IMR-90 (cell line): ENCODE measurements at regions not wholly inside any gene's neighbourhood (a gene's known extent, or its start where the extent isn't known, plus 50 kb on each side); places are given as distances from the start of the nearest gene placed in this dataset.

ENCODE experiments used
- ATAC-seq: fragments of 200-7000 bp; cut with Tn5 transposase; 2 replicates; pipeline ENCODE4 v1.9.1; 2020; ENCODE audit warnings: low read depth, mild to moderate bottlenecking, moderate library complexity
- BruUV-seq: library from RNA; stranded (reverse); fragments of 400-500 nt; replicated peaks from 2 replicates; lab custom pipeline; 2021; lab: Mats Ljungman, UMichigan
- CTCF ChIA-PET: fragments of 300-600 bp; formaldehyde crosslinking; extraction: SDS; loops from one replicate; lab custom pipeline; 2021; ENCODE audit warnings: antibody characterized with exemption; lab: Yijun Ruan, JAX
- POLR2A ChIA-PET: fragments of 300-600 bp; sonication (Branson Sonifier 250); formaldehyde crosslinking; loops from one replicate; lab custom pipeline; 2022; ENCODE audit warnings: antibody characterized with exemption; ENCODE audit not compliant: unreplicated experiment; lab: Charles Lee
- DNase-seq: peaks from one replicate; pipeline ENCODE4 v3.0.0; 2013
- H2AFZ ChIP-seq: replicated peaks from 2 replicates; pipeline ENCODE3; 2013; ENCODE audit warnings: low read length, mild to moderate bottlenecking; ENCODE audit not compliant: poor library complexity
- H2AK5ac ChIP-seq: 2 replicates; pipeline ENCODE4 v1.6.1; 2013; ENCODE audit warnings: low read depth, low read length, inconsistent platforms
- H2AK9ac ChIP-seq: replicated peaks from 2 replicates; pipeline ENCODE3; 2013; ENCODE audit warnings: mild to moderate bottlenecking, low read depth, low read length, moderate library complexity; ENCODE audit not compliant: poor library complexity
- H2BK120ac ChIP-seq: 2 replicates; pipeline ENCODE4 v1.6.1; 2013; ENCODE audit warnings: low read depth, low read length, inconsistent platforms
- H2BK15ac ChIP-seq: 3 replicates; pipeline ENCODE4 v1.6.1; 2013; ENCODE audit warnings: low read depth, low read length, inconsistent platforms
- H2BK20ac ChIP-seq: 2 replicates; pipeline ENCODE4 v1.6.1; 2013; ENCODE audit warnings: low read depth, mild to moderate bottlenecking, inconsistent platforms, low read length, moderate library complexity
- H2BK5ac ChIP-seq: 2 replicates; pipeline ENCODE4 v1.6.1; 2013; ENCODE audit warnings: mild to moderate bottlenecking, low read depth, low read length, inconsistent platforms; ENCODE audit not compliant: poor library complexity, severe bottlenecking
- H3K14ac ChIP-seq: replicated peaks from 2 replicates; pipeline ENCODE4 v1.6.1; 2013; ENCODE audit warnings: low read depth, low read length, inconsistent platforms
- H3K18ac ChIP-seq: 2 replicates; pipeline ENCODE4 v1.6.1; 2013; ENCODE audit warnings: low read depth, low read length, control low read depth
- H3K23ac ChIP-seq: 2 replicates; pipeline ENCODE4 v1.6.1; 2013; ENCODE audit warnings: low read depth, low read length, inconsistent platforms
- H3K27ac ChIP-seq: 2 replicates; pipeline ENCODE4 v1.5.1; 2013; ENCODE audit warnings: mild to moderate bottlenecking, control low read depth, low read length; ENCODE audit not compliant: insufficient read depth
- H3K27me3 ChIP-seq: 2 replicates; pipeline ENCODE4 v1.6.1; 2013; ENCODE audit warnings: low read length; ENCODE audit not compliant: control insufficient read depth, insufficient read depth
- H3K36me3 ChIP-seq: 2 replicates; pipeline ENCODE4 v1.6.1; 2013; ENCODE audit warnings: low read length, mixed read lengths; ENCODE audit not compliant: control insufficient read depth, insufficient read depth
- H3K4ac ChIP-seq: 2 replicates; pipeline ENCODE4 v1.6.1; 2013; ENCODE audit warnings: low read depth, low read length, inconsistent platforms
- H3K4me1 ChIP-seq: 2 replicates; pipeline ENCODE4 v1.6.1; 2013; ENCODE audit warnings: low read length, mixed read lengths; ENCODE audit not compliant: control insufficient read depth, insufficient read depth
- H3K4me2 ChIP-seq: 2 replicates; pipeline ENCODE4 v1.6.1; 2013; ENCODE audit warnings: low read depth, mild to moderate bottlenecking, control low read depth, low read length, moderate library complexity
- H3K4me3 ChIP-seq: 2 replicates; pipeline ENCODE4 v1.5.1; 2013; ENCODE audit warnings: low read depth, mild to moderate bottlenecking, control low read depth, low read length, moderate library complexity; ENCODE audit not compliant: insufficient read depth
- H3K56ac ChIP-seq: 2 replicates; pipeline ENCODE4 v1.6.1; 2013; ENCODE audit warnings: low read length, inconsistent platforms; ENCODE audit not compliant: insufficient read depth; ENCODE audit errors: extremely low read depth
- H3K79me1 ChIP-seq, 2 experiments: 2 replicates each; pipeline ENCODE4 v1.6.1; 2013; ENCODE audit warnings: low read length in 2 of 2, inconsistent platforms in 1 of 2, low read depth in 1 of 2
- H3K9ac ChIP-seq: 2 replicates; pipeline ENCODE4 v1.6.1; 2013; ENCODE audit warnings: low read depth, low read length, control low read depth
- H3K9me1 ChIP-seq: 2 replicates; pipeline ENCODE4 v1.6.1; 2013; ENCODE audit warnings: low read length, inconsistent platforms; ENCODE audit not compliant: insufficient read depth
- H3K9me3 ChIP-seq: 2 replicates; pipeline ENCODE4 v1.6.1; 2013; ENCODE audit warnings: low read length; ENCODE audit not compliant: control insufficient read depth, insufficient read depth
- H4K20me1 ChIP-seq: 2 replicates; pipeline ENCODE4 v1.6.1; 2013; ENCODE audit warnings: low read length, inconsistent platforms; ENCODE audit not compliant: insufficient read depth
- H4K5ac ChIP-seq: 2 replicates; pipeline ENCODE4 v1.6.1; 2013; ENCODE audit warnings: mild to moderate bottlenecking, low read depth, low read length, control low read depth
- H4K8ac ChIP-seq, 2 experiments: 2 replicates each; pipeline ENCODE4 v1.6.1; 2013; ENCODE audit warnings: low read depth in 2 of 2, low read length in 2 of 2, control low read depth in 1 of 2, inconsistent platforms in 1 of 2
- H4K91ac ChIP-seq: 2 replicates; pipeline ENCODE4 v1.6.1; 2013; ENCODE audit warnings: low read depth, low read length, inconsistent platforms; ENCODE audit not compliant: insufficient read depth
- MAZ ChIP-seq: IDR thresholded peaks from 2 replicates; pipeline ENCODE4 v1.6.1; 2012; ENCODE audit warnings: low read depth, mild to moderate bottlenecking, low read length, improper control_type of control experiment, moderate library complexity, borderline replicate concordance
- WGBS, 2 experiments: methylation state at CpG; one replicate each; pipeline versions ENCODE4 v1.1.5 to v1.1.7; 2013; ENCODE audit warnings: missing lambda C conversion rate in 2 of 2; ENCODE audit not compliant: insufficient read length in 1 of 2; ENCODE audit errors: extremely low coverage in 2 of 2; 5-methylcytosine and 5-hydroxymethylcytosine counted together
- dilution Hi-C: fragments of 300-500 bp; cut with HindIII; formaldehyde crosslinking; loops from one replicate; pipeline ENCODE4 v1.14.3; 2018; ENCODE audit warnings: low sequenced_read_pairs; ENCODE audit not compliant: unreplicated experiment
- in situ Hi-C: fragments of 300-500 bp; cut with MboI; formaldehyde crosslinking; loops from 3 replicates; pipeline ENCODE4 v1.14.3; 2019; ENCODE audit warnings: low sequenced_read_pairs, inconsistent platforms, mixed read lengths
- intact Hi-C: fragments of 100-400 bp; cut with micrococcal nuclease; formaldehyde crosslinking; loops from 2 replicates; pipeline ENCODE4 v1.10.0; 2022

- Histone ChIP-seq H3K4me1 (no peaks in the 10 kb centered on the region), H2AK9ac (no peak overlapping the region), H3K9me3 (peaks cover 16% of the 10 kb centered on the region), H2BK5ac (no peak overlapping the region), H3K79me1 (no peaks in the 10 kb centered on the region), H3K36me3 (no peaks in the 10 kb centered on the region), H3K9me1 (no peaks in the 10 kb centered on the region), H3K4ac (no peak overlapping the region), H2BK15ac (no peak overlapping the region), H3K4me2 (no peak overlapping the region), H4K91ac (no peak overlapping the region), H3K27ac (no peak overlapping the region), H3K23ac (no peak overlapping the region), H3K4me3 (no peak overlapping the region), H2BK20ac (no peak overlapping the region), H3K9ac (no peak overlapping the region), H2AK5ac (no peak overlapping the region), H4K8ac (no peak overlapping the region), H3K14ac (no peak overlapping the region), H2BK120ac (no peak overlapping the region), H3K27me3 (peaks cover 31% of the 10 kb centered on the region), H2AFZ (no peak overlapping the region), H3K18ac (no peak overlapping the region), H4K20me1 (no peaks in the 10 kb centered on the region), H4K5ac (no peak overlapping the region), H3K56ac (no peak overlapping the region)
- CTCF ChIA-PET, result no interaction called here
- no CpG with 5 or more reads among the region's 3 CpGs for WGBS, 2 experiments
- TF ChIP-seq MAZ, result no peak
- BruUV-seq, result no TSS peak
- in situ Hi-C loops, result no loop called here
- ATAC-seq (no peak), DNase-seq (no peak)
- intact Hi-C loops, result no loop called here
- POLR2A ChIA-PET, result no interaction called here
- dilution Hi-C loops, result no loop called here
These were observed 111.1 kb downstream of the LACC1 start for GRCh38 chr13:43990829-43991228.
